ENCODE measurements at regions not wholly inside any gene's neighbourhood (a gene's known extent, or its start where the extent isn't known, plus 50 kb on each side); places are given as distances from the start of the nearest gene placed in this dataset.

DNA sequence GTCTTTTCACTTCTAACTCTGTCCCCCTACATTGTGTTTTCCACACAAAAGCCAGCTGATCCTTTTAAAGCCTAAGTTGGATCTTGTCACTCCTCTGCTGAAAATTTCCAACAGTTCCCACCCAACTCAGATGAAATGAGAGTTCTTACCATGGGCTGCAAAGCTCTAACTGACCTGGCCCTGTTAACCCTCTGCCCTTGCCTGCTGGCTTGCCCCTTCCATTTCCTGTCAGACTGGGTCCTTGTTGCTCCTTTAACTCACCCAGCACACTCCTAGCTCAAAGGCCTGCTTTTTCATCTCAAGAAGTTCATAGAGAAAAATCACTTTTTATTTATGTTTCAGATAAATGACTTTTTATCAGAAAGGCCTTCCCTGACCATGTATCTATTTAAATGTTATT is 66.5 kb upstream of the HEY2 start:
- no peak for DNase-seq (ENCODE audit: low read depth, low spot score)
- TF ChIP-seq, protein P1, sequence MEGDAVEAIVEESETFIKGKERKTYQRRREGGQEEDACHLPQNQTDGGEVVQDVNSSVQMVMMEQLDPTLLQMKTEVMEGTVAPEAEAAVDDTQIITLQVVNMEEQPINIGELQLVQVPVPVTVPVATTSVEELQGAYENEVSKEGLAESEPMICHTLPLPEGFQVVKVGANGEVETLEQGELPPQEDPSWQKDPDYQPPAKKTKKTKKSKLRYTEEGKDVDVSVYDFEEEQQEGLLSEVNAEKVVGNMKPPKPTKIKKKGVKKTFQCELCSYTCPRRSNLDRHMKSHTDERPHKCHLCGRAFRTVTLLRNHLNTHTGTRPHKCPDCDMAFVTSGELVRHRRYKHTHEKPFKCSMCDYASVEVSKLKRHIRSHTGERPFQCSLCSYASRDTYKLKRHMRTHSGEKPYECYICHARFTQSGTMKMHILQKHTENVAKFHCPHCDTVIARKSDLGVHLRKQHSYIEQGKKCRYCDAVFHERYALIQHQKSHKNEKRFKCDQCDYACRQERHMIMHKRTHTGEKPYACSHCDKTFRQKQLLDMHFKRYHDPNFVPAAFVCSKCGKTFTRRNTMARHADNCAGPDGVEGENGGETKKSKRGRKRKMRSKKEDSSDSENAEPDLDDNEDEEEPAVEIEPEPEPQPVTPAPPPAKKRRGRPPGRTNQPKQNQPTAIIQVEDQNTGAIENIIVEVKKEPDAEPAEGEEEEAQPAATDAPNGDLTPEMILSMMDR (IDR thresholded peaks at IDR 0.05; ENCODE audit: low read depth, low read length) = no peak
- in situ Hi-C loops (cut with HindIII; ENCODE audit: low sequenced_read_pairs) = no loop called here
- no peak overlapping the region for H3K4me3 ChIP-seq (ENCODE audit: low read depth, low read length)

DNA sequence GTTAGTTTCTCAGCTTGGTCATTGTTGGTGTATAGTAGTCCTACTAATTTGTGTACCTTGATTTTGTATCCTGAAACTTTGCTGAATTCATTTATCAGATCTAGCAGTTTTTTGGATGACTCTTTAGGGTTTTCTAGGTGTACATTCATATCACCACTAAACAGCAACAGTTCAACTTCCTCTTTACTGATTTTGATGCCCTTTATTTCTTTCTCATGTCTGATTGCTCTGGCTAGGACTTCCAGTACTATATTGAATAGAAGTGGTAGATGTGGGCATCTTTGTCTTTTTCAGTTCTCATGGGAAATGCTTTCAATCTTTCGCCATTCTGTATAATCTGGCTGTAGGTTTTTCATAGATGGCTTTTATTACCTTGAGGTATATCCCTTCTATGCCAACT is 61.3 kb upstream of the HEY2 start:
- TF ChIP-seq, protein P1 (IDR thresholded peaks at IDR 0.05; ENCODE audit: low read depth, low read length) = no peak
- no peak overlapping the region for H3K4me3 ChIP-seq (ENCODE audit: low read depth, low read length)
- DNase-seq (ENCODE audit: low read depth, low spot score) = no peak
- in situ Hi-C loops (cut with HindIII; ENCODE audit: low sequenced_read_pairs) = no loop called here

DNA sequence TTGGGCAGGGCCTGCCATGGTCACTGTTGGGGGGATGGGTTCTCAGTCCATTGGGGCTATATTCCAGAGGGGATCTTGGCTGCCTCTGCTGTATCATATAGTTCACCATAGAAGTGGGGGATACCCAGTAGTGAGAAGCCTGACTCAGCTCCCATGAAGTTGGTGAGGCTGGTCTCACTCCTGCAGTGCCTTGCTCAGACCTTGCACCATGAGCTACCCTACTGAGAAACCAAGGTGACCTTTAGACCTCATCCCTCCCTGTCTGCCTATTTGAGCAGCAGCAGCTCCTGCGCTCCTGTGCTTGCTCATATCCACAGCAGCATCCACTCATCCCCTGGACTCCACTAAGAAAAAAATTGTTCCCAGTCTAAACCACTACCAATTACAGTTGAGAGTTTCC is 56.0 kb upstream of the HEY2 start:
- TF ChIP-seq, protein P1 (IDR thresholded peaks at IDR 0.05; ENCODE audit: low read depth, low read length) = no peak
- no peak for DNase-seq (ENCODE audit: low read depth, low spot score)
- no peak overlapping the region for H3K4me3 ChIP-seq (ENCODE audit: low read depth, low read length)
- in situ Hi-C loops (cut with HindIII; ENCODE audit: low sequenced_read_pairs) = no loop called here

DNA sequence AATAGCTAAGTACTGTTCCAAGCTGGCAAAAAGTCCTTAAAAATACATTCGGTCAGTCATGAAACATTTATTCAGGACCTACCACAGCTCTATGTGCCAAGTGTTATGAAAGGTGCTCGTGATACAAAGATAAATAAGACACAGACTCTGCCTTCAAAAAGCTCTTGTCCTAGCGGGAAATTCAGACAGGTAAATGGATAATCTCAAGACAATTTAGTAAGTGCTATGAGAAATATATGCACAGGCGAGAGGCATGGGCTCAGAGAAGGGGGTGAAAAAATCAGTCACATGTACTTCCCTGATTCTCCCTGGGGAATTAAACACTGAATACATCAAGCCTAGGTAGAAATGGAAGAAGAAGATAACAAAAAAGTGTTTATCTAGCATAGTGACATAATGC is 49.8 kb upstream of the HEY2 start:
- in situ Hi-C loops (cut with HindIII; ENCODE audit: low sequenced_read_pairs) = no loop called here
- H3K4me3 ChIP-seq (ENCODE audit: low read depth, low read length) = no peak overlapping the region
- DNase-seq (ENCODE audit: low read depth, low spot score) = no peak
- TF ChIP-seq, protein P1 (IDR thresholded peaks at IDR 0.05; ENCODE audit: low read depth, low read length) = no peak
